NCI-H2107 (cell line): ENCODE measurements at regions not wholly inside any gene's neighbourhood (a gene's known extent, or its start where the extent isn't known, plus 50 kb on each side); places are given as distances from the start of the nearest gene placed in this dataset.

Experiments
- DNase-seq: peaks from one replicate; lab custom pipeline; 2025; lab: John Stamatoyannopoulos, UW

DNA sequence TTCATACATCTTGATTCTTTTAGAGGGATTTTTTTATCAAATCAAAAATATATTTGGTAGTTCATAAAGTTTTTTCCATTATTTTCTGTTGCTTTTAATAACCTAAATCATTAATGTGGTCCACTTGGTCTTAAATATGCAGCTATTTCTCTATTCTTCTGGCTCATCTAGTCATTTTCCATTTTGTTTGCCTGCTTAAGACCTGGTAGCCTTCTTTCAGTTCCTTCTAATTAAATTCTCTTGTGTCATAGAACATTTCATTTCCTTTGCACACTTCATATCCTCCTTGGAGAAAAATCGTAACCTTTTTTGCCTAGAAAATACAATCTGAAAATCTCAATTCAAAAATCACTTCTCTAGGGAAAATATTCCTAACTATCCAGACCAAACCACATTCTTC lies 387.0 kb downstream of the LRFN5 start:
- DNase-seq, result no peak

DNA sequence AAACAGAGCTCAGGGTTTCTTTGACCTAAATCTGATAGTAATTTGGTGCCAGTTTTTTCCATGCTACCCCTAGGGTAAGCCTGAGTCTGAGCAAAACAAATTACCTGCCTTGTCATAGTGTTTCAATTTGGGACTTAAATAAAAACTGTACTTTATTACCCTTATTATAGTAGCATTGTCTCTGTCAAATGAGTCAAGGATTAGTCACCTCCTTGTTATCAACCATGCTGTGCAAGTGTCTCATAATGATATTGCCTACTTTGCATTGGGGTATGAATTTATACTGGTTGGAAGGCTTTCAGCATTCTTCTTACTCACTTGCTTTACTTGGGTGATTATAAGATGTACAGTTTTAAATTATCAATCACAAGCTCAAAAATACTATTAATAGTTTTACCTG lies 380.0 kb downstream of the LRFN5 start:
- DNase-seq, result no peak

GRCh38 chr14:41986083-41986645 lies 379.5 kb downstream of the LRFN5 start:
- no peak for DNase-seq

DNA sequence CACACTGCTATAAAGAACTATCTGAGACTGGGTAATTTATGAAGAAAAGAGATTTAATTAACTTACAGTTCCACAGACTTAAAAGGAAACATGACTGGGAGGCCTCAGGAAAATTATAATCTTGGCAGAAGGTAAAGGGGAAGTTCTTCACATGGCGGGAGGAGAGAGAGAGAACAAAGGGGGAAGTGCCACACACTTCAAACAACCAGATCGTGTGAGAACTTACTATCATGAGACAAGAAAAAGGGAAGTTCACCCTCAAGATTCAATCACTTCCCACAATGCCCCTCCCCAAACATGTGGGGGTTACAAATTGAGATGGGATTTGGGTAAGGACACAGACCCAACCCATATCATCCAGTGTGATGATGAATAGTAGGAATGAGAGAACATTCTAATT lies 366.5 kb downstream of the LRFN5 start:
- no peak for DNase-seq

DNA sequence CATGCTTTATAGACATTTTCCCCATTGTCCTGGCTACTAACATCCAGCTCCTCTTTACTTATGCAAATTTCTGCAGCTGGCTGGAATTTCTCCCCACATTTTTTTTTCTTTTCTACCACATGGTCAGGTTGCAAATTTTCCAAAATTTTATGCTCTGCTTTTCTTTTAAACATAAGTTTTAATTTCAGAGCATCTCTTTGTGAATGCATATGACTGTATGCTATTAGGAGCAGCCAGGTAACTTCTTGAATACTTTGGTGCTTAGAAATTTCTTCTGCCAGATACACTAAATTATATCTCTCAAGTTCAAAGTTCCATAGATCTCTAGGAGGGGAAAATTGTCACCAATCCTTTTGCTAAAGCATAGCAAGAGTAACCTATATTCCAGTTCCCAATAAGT lies 365.9 kb downstream of the LRFN5 start:
- DNase-seq, result no peak

- DNase-seq, result no peak
These were observed 353.6 kb downstream of the LRFN5 start for GRCh38 chr14:41960281-41960680.

DNA sequence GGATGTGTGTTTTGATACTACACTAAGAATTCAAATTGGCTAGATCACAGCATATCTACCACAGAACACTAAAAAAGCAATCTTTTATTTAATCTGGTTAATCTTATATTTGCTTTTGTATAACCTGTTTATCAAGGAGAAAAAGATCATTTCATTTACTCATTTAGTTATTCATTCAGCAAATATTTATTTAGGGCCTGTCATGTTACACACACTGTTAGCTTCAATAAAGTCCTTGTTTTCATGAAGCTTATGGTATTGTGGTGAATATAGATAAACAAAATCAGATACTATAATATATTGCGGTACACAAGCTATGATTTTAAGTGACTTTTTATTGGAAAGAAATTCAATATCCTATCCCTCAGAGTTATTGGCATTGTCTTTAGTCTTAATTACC lies 350.8 kb downstream of the LRFN5 start:
- no peak for DNase-seq
